ENCODE measurements at regions not wholly inside any gene's neighbourhood (a gene's known extent, or its start where the extent isn't known, plus 50 kb on each side); places are given as distances from the start of the nearest gene placed in this dataset.

DNA sequence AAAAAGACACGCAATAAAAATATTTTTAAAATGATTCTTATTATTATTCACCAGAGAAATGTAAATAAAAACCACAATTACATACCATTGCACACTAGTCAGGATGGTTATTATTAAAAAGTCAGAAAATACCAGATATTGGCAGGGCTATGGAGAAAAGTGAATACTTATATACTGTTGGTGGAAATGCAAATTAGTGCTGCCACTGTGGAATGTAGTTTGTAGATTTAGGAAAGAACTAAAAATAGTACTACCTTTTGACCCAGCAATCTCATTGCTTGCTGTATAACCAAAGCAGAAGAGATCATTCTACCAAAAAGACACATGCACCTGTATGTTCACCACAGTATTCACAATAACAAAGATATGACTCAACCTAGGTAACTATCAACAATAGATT is 1237.3 kb upstream of the FAM98A start:
- ChIA-PET CTCF (no interaction called here), POLR2A (no interaction called here)
- H3K4me1 Mint-ChIP-seq: peaks cover 12% of the 10 kb centered on the region
- DNase-seq (ENCODE audit: low spot score) (no peak), ATAC-seq (no peak)
- H3K36me3 Mint-ChIP-seq: peaks cover 17% of the 10 kb centered on the region
- no peak overlapping the region for H3K4me3 Mint-ChIP-seq
- no peaks in the 10 kb centered on the region for H3K27me3 Mint-ChIP-seq (ENCODE audit: low read depth)
- H3K27ac Mint-ChIP-seq: no peak overlapping the region
- H3K9me3 Mint-ChIP-seq: peaks cover 42% of the 10 kb centered on the region
- no peak for TF ChIP-seq ZNF219 (CRISPR knock-in tag; IDR thresholded peaks at IDR 0.05; ENCODE audit: borderline replicate concordance)
- no peak for TF ChIP-seq ESRRA (CRISPR knock-in tag; IDR thresholded peaks at IDR 0.05; ENCODE audit: borderline replicate concordance)
- no peak for TF ChIP-seq ZNF138 (CRISPR knock-in tag; conservative IDR thresholded peaks at IDR 0.05)
- no peak for TF ChIP-seq SMAD3 (CRISPR knock-in tag; IDR thresholded peaks at IDR 0.05; ENCODE audit: borderline replicate concordance)

DNA sequence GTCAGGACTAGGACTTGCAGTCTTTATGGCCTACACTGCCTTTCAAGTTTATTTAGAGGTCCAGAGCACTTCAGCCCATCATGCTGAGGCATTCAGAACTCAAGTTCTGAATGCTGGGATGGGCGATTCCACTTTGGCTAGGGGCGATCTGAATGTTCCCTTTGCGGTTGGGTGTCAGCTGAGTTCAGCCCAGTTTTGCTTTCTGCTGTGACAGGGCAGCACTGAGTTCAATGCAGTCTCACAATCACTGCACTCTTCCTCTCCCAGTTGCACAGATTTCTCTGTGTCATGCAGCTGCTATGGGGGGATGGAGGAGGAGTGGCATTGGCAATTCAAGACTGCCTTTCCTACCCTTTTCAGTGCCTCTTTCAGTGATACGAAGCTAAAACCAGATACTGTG is 1232.0 kb upstream of the FAM98A start:
- TF ChIP-seq, protein P1, sequence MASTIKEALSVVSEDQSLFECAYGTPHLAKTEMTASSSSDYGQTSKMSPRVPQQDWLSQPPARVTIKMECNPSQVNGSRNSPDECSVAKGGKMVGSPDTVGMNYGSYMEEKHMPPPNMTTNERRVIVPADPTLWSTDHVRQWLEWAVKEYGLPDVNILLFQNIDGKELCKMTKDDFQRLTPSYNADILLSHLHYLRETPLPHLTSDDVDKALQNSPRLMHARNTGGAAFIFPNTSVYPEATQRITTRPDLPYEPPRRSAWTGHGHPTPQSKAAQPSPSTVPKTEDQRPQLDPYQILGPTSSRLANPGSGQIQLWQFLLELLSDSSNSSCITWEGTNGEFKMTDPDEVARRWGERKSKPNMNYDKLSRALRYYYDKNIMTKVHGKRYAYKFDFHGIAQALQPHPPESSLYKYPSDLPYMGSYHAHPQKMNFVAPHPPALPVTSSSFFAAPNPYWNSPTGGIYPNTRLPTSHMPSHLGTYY (CRISPR knock-in tag; IDR thresholded peaks at IDR 0.05): no peak
- TF ChIP-seq RELA (CRISPR knock-in tag; IDR thresholded peaks at IDR 0.05; ENCODE audit: borderline replicate concordance) (no peak), ZBTB43 (CRISPR knock-in tag; IDR thresholded peaks at IDR 0.05) (no peak), KAT7 (CRISPR knock-in tag; IDR thresholded peaks at IDR 0.05; ENCODE audit: borderline replicate concordance) (no peak), ZNF219 (CRISPR knock-in tag; IDR thresholded peaks at IDR 0.05; ENCODE audit: borderline replicate concordance) (no peak), GABPB1 (CRISPR knock-in tag; IDR thresholded peaks at IDR 0.05) (no peak), ZNF281 (CRISPR knock-in tag; IDR thresholded peaks at IDR 0.05) (no peak)
- Mint-ChIP-seq H3K27me3 (ENCODE audit: low read depth) (no peaks in the 10 kb centered on the region), H3K36me3 (no peaks in the 10 kb centered on the region), H3K27ac (no peak overlapping the region), H3K4me1 (peaks cover 19% of the 10 kb centered on the region), H3K9me3 (peaks cover 16% of the 10 kb centered on the region; the same call in 1 of the 2 replicates), H3K4me3 (no peak overlapping the region)
- ATAC-seq (peak; percentile 32; the same call in 1 of the 2 replicates), DNase-seq (ENCODE audit: low spot score) (no peak)
- POLR2A ChIA-PET: interaction anchor here (0.5 kb wide), 1 partner anchor 737 kb away, joined by 3 read pairs; no protein-coding TSS in a partner anchor
- CTCF ChIA-PET: no interaction called here

- Mint-ChIP-seq H3K4me3 (no peak overlapping the region), H3K36me3 (no peaks in the 10 kb centered on the region), H3K27me3 (ENCODE audit: low read depth) (no peaks in the 10 kb centered on the region), H3K27ac (no peak overlapping the region), H3K4me1 (peaks cover 13% of the 10 kb centered on the region), H3K9me3 (peaks cover 6% of the 10 kb centered on the region; the same call in 1 of the 2 replicates)
- ATAC-seq: no peak
- ChIA-PET POLR2A (no interaction called here), CTCF (no interaction called here)
- DNase-seq (ENCODE audit: low spot score): no peak
- TF ChIP-seq, protein P2, sequence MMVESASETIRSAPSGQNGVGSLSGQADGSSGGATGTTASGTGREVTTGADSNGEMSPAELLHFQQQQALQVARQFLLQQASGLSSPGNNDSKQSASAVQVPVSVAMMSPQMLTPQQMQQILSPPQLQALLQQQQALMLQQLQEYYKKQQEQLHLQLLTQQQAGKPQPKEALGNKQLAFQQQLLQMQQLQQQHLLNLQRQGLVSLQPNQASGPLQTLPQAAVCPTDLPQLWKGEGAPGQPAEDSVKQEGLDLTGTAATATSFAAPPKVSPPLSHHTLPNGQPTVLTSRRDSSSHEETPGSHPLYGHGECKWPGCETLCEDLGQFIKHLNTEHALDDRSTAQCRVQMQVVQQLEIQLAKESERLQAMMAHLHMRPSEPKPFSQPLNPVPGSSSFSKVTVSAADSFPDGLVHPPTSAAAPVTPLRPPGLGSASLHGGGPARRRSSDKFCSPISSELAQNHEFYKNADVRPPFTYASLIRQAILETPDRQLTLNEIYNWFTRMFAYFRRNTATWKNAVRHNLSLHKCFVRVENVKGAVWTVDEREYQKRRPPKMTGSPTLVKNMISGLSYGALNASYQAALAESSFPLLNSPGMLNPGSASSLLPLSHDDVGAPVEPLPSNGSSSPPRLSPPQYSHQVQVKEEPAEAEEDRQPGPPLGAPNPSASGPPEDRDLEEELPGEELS (CRISPR knock-in tag; IDR thresholded peaks at IDR 0.05): no peak
- TF ChIP-seq TCF7 (CRISPR knock-in tag; IDR thresholded peaks at IDR 0.05; ENCODE audit: low read depth) (no peak), ZNF532 (CRISPR knock-in tag; IDR thresholded peaks at IDR 0.05; ENCODE audit: borderline replicate concordance) (no peak), CREM (CRISPR knock-in tag; IDR thresholded peaks at IDR 0.05) (no peak), ATF3 (CRISPR knock-in tag; conservative IDR thresholded peaks at IDR 0.05) (no peak), ZBTB43 (CRISPR knock-in tag; IDR thresholded peaks at IDR 0.05) (no peak), RELA (CRISPR knock-in tag; IDR thresholded peaks at IDR 0.05; ENCODE audit: borderline replicate concordance) (no peak), USF2 (CRISPR knock-in tag; IDR thresholded peaks at IDR 0.05) (no peak)
These were observed 1229.4 kb upstream of the FAM98A start for GRCh38 chr2:34828481-34828880.

Data from WTC11 (cell line).